ENCODE measurements at regions not wholly inside any gene's neighbourhood (a gene's known extent, or its start where the extent isn't known, plus 50 kb on each side); places are given as distances from the start of the nearest gene placed in this dataset.
"Not testable (repeated sequence)": the region's sequence is repeated elsewhere in the genome, so short reads cannot be mapped to it uniquely, and the experiment has no call there.

- Mint-ChIP-seq H3K9me3 (peaks cover 9% of the 10 kb centered on the region), H3K4me1 (no peaks in the 10 kb centered on the region), H3K27ac (no peak overlapping the region), H3K27me3 (no peaks in the 10 kb centered on the region), H3K4me3 (no peak overlapping the region), H3K36me3 (no peaks in the 10 kb centered on the region)
Measured at GRCh38 chr4:29307755-29308154, 1412.4 kb upstream of the PCDH7 start.

- no peaks in the 10 kb centered on the region for H3K36me3 Mint-ChIP-seq
- no peak overlapping the region for H3K27ac Mint-ChIP-seq
- no peaks in the 10 kb centered on the region for H3K27me3 Mint-ChIP-seq
- peaks cover 9% of the 10 kb centered on the region for H3K9me3 Mint-ChIP-seq
- H3K4me1 Mint-ChIP-seq, result no peaks in the 10 kb centered on the region
- no peak overlapping the region for H3K4me3 Mint-ChIP-seq
Measured at GRCh38 chr4:29309050-29309449, 1411.1 kb upstream of the PCDH7 start.

DNA sequence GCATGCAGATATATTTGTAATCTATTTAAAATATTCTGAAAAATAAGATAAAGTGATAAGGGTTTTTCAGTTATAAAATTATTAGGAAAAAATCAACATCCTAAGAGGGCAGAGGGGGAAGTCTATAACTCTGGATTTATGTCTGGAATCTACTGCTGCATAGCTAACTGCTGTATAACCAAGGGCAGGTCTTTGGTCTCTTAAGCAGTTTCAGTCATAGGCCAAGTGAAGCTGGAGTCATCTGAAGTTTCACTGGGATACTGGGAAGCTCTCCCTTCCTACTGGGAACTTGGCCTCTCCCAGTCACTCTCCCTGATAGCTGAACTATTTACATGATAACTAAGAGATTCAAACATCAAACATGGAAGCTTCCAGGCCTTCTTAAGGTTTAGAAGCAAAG lies 1409.9 kb upstream of the PCDH7 start:
- H3K27ac Mint-ChIP-seq, result no peak overlapping the region
- H3K9me3 Mint-ChIP-seq, result peaks cover 9% of the 10 kb centered on the region
- no peak overlapping the region for H3K4me3 Mint-ChIP-seq
- no peaks in the 10 kb centered on the region for H3K36me3 Mint-ChIP-seq
- no peaks in the 10 kb centered on the region for H3K27me3 Mint-ChIP-seq
- no peaks in the 10 kb centered on the region for H3K4me1 Mint-ChIP-seq

DNA sequence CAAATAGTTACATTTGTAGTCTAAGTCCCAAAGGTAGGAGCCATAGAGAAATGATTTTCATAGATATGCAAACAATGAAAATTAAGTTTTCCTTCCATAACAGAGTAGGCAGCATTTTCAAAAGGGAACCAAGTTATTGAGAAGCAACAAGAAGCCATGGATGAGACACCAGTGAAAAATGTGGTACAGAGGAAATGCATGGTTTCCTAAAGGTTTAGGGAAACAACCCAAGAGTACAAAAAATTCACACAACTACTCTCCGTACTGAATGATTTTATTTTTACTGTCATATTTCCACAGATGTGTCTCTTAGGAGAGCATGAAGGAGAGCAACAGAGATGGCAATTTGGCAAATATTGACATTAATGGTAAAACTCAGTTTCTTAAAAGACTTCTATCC lies 1408.9 kb upstream of the PCDH7 start:
- Mint-ChIP-seq H3K27me3 (no peaks in the 10 kb centered on the region), H3K4me3 (no peak overlapping the region), H3K9me3 (peaks cover 9% of the 10 kb centered on the region)

DNA sequence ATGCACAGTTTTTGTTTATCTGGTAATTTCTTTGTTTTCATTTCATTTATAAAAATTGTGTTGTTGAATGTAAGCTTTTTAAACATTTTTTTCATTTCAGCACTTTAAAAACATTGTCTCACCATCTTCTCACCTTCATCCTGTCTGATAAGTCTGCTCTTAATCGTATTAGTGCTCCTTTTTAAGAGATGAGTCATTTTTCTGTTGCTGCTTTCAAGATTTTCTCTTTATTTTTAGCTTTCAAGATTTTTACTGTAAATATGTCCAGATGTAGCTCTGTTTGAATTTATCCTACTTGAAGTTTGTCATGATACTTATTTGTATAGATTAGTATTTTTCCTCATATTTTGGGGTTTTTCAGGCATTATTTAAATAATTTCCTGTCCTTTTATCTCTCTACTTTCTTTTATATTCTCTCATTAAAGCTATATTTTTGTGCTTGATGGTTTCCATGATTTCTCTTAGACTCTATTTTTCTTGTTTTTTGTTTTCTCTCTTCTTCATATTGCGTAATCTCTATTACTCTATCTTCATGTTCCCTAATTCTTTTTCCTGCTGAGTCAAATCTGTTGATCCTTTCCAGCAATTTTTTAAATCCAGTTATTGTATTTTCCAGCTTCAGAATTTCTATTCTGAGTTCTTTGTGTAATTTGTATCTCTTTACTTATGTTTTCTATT lies 1400.4 kb upstream of the PCDH7 start:
- no peaks in the 10 kb centered on the region for H3K4me1 Mint-ChIP-seq
- no peaks in the 10 kb centered on the region for H3K27me3 Mint-ChIP-seq
- H3K27ac Mint-ChIP-seq, result no peak overlapping the region
- no peaks in the 10 kb centered on the region for H3K9me3 Mint-ChIP-seq
- H3K36me3 Mint-ChIP-seq, result no peaks in the 10 kb centered on the region
- H3K4me3 Mint-ChIP-seq, result no peak overlapping the region

More for the DNA sequence above, 1408.9 kb upstream of the PCDH7 start:
- H3K36me3 Mint-ChIP-seq, result no peaks in the 10 kb centered on the region
- no peak overlapping the region for H3K27ac Mint-ChIP-seq
- H3K4me1 Mint-ChIP-seq, result no peaks in the 10 kb centered on the region

GRCh38 chr4:29320947-29321620 lies 1399.1 kb upstream of the PCDH7 start:
- no peaks in the 10 kb centered on the region for H3K9me3 Mint-ChIP-seq
- no peak overlapping the region for H3K27ac Mint-ChIP-seq
- no peak overlapping the region for H3K4me3 Mint-ChIP-seq
- no peaks in the 10 kb centered on the region for H3K27me3 Mint-ChIP-seq
- no peaks in the 10 kb centered on the region for H3K36me3 Mint-ChIP-seq
- H3K4me1 Mint-ChIP-seq, result no peaks in the 10 kb centered on the region

DNA sequence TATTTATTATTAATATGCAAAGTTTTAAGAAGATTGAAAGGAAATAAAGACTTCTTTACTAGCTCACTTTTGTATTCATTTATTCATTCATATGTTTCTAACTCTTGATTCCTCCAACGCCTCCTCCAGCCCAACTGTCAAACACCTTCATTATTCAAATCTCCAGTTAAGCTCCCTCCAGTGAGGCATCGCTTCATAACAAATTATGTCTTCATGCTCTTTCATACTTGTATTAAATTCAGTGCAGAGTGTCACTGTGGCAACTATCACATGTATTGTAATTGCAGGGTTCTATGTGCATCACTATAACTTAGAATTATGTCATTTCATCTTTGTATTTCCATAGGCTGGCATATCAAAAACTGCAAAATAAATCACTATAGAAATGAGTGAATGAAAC lies 1394.2 kb upstream of the PCDH7 start:
- no peaks in the 10 kb centered on the region for H3K9me3 Mint-ChIP-seq
- no peaks in the 10 kb centered on the region for H3K27me3 Mint-ChIP-seq
- no peaks in the 10 kb centered on the region for H3K4me1 Mint-ChIP-seq
- no peak overlapping the region for H3K27ac Mint-ChIP-seq
- H3K4me3 Mint-ChIP-seq, result no peak overlapping the region
- no peaks in the 10 kb centered on the region for H3K36me3 Mint-ChIP-seq

DNA sequence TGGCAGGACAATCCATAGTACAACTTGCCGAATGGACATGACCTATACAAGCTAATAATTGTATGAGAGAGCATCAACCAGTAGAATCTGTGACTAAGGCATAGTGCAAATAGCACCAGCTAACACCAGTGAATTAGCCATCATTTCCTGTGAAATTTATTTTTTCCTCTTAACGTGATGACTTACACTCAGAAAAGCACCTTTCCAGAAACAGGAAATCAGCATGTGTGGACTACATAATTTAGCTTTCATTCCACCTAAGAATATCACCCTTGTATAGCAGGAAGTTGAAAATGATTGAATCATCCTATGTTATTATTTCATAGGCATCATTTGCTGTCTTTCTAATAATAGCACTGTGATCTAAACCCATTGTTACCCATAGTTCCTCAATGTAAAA lies 1393.4 kb upstream of the PCDH7 start:
- H3K36me3 Mint-ChIP-seq, result no peaks in the 10 kb centered on the region
- no peak overlapping the region for H3K4me3 Mint-ChIP-seq
- no peaks in the 10 kb centered on the region for H3K27me3 Mint-ChIP-seq
- H3K27ac Mint-ChIP-seq, result no peak overlapping the region
- H3K9me3 Mint-ChIP-seq, result no peaks in the 10 kb centered on the region
- no peaks in the 10 kb centered on the region for H3K4me1 Mint-ChIP-seq

DNA sequence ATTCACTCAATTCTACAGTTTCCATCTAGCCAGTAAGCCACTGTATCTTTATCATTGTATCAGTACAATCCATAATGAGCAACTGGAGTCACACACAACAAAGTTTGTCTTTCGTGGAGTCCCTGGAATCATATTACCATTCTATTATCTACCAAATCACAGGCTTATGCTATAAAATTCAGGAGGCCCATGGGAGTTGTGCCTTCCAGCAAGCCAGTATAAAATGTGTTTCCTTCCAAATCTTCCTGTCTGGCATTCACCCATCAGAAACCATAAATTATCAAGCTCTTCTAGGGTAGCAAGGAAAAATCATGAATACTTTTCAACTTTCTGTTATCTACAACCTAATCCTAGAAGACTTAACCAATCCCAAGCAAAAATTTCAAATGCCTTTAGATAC lies 1383.3 kb upstream of the PCDH7 start:
- H3K4me3 Mint-ChIP-seq, result no peak overlapping the region
- H3K36me3 Mint-ChIP-seq, result no peaks in the 10 kb centered on the region
- no peaks in the 10 kb centered on the region for H3K27me3 Mint-ChIP-seq
- peaks cover 18% of the 10 kb centered on the region for H3K9me3 Mint-ChIP-seq
- H3K4me1 Mint-ChIP-seq, result no peaks in the 10 kb centered on the region
- no peak overlapping the region for H3K27ac Mint-ChIP-seq

DNA sequence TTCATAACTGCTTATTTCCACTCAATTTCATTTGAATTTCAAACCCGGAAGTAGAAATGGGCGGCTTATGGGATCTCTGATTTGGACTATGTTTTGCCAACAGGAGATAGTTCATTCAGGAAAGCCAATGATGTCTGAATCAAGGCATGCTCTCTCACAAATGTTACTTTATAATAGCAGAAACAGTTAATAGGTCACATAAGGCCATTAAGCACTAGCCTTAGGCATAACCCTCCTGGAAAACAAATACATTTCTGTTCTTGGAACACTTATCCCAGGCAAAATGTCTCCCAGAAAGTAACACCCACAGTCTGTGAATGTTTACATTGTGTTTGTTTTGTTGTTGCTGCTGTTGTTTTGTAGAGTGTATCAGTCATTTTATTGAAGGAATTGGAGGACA lies 1347.2 kb upstream of the PCDH7 start:
- no peak overlapping the region for H3K27ac Mint-ChIP-seq
- no peaks in the 10 kb centered on the region for H3K9me3 Mint-ChIP-seq
- no peak overlapping the region for H3K4me3 Mint-ChIP-seq
- no peaks in the 10 kb centered on the region for H3K27me3 Mint-ChIP-seq
- no peaks in the 10 kb centered on the region for H3K36me3 Mint-ChIP-seq
- H3K4me1 Mint-ChIP-seq, result no peaks in the 10 kb centered on the region

GRCh38 chr4:29375716-29376115 lies 1344.5 kb upstream of the PCDH7 start:
- no peaks in the 10 kb centered on the region for H3K4me1 Mint-ChIP-seq
- no peaks in the 10 kb centered on the region for H3K27me3 Mint-ChIP-seq
- no peaks in the 10 kb centered on the region for H3K9me3 Mint-ChIP-seq
- no peaks in the 10 kb centered on the region for H3K36me3 Mint-ChIP-seq
- H3K27ac Mint-ChIP-seq, result no peak overlapping the region
- H3K4me3 Mint-ChIP-seq, result no peak overlapping the region

- H3K27ac Mint-ChIP-seq, H3K27me3 Mint-ChIP-seq, H3K9me3 Mint-ChIP-seq: not testable (repeated sequence)
Measured at GRCh38 chr4:29378237-29378636, 1341.9 kb upstream of the PCDH7 start.

DNA sequence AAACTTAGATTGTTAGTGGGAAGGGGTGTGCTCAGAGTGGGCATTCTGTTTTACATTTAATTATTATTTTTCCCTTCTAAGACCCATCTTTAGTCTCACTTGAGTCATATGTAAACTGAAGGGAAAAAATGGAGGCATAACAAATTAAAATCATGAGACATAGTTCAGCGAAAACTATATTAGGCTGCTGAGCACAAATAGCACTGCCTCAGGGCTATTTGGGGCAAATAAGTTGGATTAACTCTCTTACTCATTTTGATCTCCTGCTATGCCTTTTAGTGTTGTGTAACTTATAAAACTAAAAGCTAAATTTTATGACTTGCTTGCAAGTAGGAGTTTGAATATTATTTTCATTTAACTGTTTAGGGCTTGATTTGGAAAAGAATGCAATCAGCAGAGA lies 1329.2 kb upstream of the PCDH7 start:
- H3K9me3 Mint-ChIP-seq, result peaks cover 12% of the 10 kb centered on the region
- H3K4me3 Mint-ChIP-seq, result no peak overlapping the region

More at GRCh38 chr4:29378237-29378636, 1341.9 kb upstream of the PCDH7 start:
- not testable (repeated sequence) for H3K36me3 Mint-ChIP-seq, H3K4me3 Mint-ChIP-seq, H3K4me1 Mint-ChIP-seq

DNA sequence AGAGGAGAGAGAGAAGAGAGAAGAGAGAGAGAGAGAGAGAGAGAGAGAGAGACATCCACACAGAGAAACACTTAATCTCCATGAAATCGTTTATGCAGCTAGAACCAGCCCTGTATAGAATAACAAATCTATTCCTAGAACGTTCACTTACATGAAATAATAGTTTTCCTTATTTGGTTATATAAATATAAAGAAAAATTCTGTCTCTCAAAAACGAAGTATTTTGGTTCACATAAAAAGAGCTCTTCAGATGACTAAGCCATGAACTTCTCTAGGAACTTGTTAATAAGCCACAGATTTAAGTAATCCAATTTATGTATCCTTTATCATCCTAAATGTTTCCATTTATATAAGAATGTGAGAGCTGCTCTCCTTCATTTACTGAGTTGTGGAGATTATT lies 1315.1 kb upstream of the PCDH7 start:
- no peak overlapping the region for H3K27ac Mint-ChIP-seq
- no peak overlapping the region for H3K4me3 Mint-ChIP-seq
- H3K4me1 Mint-ChIP-seq, result no peaks in the 10 kb centered on the region
- peaks cover 9% of the 10 kb centered on the region for H3K9me3 Mint-ChIP-seq
- no peaks in the 10 kb centered on the region for H3K36me3 Mint-ChIP-seq
- H3K27me3 Mint-ChIP-seq, result no peaks in the 10 kb centered on the region

More for the DNA sequence above, 1329.2 kb upstream of the PCDH7 start:
- Mint-ChIP-seq H3K4me1 (no peaks in the 10 kb centered on the region), H3K27ac (no peak overlapping the region), H3K27me3 (no peaks in the 10 kb centered on the region), H3K36me3 (no peaks in the 10 kb centered on the region)

- H3K9me3 Mint-ChIP-seq, result peaks cover 6% of the 10 kb centered on the region
- no peaks in the 10 kb centered on the region for H3K36me3 Mint-ChIP-seq
- H3K4me1 Mint-ChIP-seq, result no peaks in the 10 kb centered on the region
- H3K27me3 Mint-ChIP-seq, result no peaks in the 10 kb centered on the region
- no peak overlapping the region for H3K27ac Mint-ChIP-seq
- H3K4me3 Mint-ChIP-seq, result no peak overlapping the region
Measured at GRCh38 chr4:29415771-29416170, 1304.4 kb upstream of the PCDH7 start.

- Mint-ChIP-seq H3K4me1 (no peaks in the 10 kb centered on the region), H3K4me3 (no peak overlapping the region), H3K27me3 (no peaks in the 10 kb centered on the region), H3K9me3 (peaks cover 6% of the 10 kb centered on the region), H3K36me3 (no peaks in the 10 kb centered on the region), H3K27ac (no peak overlapping the region)
Measured at GRCh38 chr4:29423836-29424721, 1296.1 kb upstream of the PCDH7 start.

All from activated naive CD4-positive, alpha-beta T cell treated with anti-CD3 and anti-CD28 coated beads, Interleukin-2, amount 50 U/mL, for 24 hours (primary cell).